Kidney epithelial cell (primary cell): ENCODE measurements at regions not wholly inside any gene's neighbourhood (a gene's known extent, or its start where the extent isn't known, plus 50 kb on each side); places are given as distances from the start of the nearest gene placed in this dataset.

Experiments
- DNase-seq: peaks from one replicate; pipeline ENCODE4 v3.0.0-alpha.2; 2010; ENCODE audit warnings: low read depth
- H3K27me3 ChIP-seq: 2 replicates; pipeline ENCODE4 v1.6.0; 2011; ENCODE audit warnings: low read length; ENCODE audit not compliant: control insufficient read depth, insufficient read depth
- H3K36me3 ChIP-seq: 2 replicates; pipeline ENCODE4 v1.5.1; 2011; ENCODE audit warnings: low read length; ENCODE audit not compliant: control insufficient read depth, insufficient read depth
- H3K4me3 ChIP-seq: 2 replicates; pipeline ENCODE4 v1.5.1; 2011; ENCODE audit warnings: low read depth, mild to moderate bottlenecking, control low read depth, low read length
- TF ChIP-seq, protein P1 (sequence below): IDR thresholded peaks from 2 replicates; pipeline ENCODE4 v1.5.1; 2011; ENCODE audit warnings: mild to moderate bottlenecking, moderate library complexity, low read length, control low read depth, inconsistent platforms; ENCODE audit not compliant: insufficient read depth, poor library complexity, severe bottlenecking

DNA sequence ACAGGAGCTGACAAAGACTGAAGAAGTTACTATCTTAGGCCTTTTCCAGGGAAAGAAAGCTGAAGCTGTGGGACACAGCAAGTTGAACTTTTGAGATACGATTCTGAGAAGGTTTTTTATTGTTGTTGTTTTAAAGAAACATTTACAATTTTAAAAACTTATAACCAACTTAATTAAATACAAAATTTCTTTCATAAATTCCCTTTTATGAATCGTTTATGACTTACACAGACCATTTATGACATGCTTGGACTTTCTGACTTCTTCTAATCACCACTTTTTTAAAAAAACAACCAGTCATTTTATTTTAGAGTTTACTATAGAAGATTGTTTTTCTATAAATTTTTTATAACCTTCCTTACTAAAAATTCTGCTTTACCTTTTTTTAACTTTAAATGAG is 68.7 kb downstream of the DHRS2 start:
- Histone ChIP-seq H3K36me3 (no peaks in the 10 kb centered on the region), H3K4me3 (no peak overlapping the region), H3K27me3 (no peaks in the 10 kb centered on the region)
- TF ChIP-seq, protein P1, sequence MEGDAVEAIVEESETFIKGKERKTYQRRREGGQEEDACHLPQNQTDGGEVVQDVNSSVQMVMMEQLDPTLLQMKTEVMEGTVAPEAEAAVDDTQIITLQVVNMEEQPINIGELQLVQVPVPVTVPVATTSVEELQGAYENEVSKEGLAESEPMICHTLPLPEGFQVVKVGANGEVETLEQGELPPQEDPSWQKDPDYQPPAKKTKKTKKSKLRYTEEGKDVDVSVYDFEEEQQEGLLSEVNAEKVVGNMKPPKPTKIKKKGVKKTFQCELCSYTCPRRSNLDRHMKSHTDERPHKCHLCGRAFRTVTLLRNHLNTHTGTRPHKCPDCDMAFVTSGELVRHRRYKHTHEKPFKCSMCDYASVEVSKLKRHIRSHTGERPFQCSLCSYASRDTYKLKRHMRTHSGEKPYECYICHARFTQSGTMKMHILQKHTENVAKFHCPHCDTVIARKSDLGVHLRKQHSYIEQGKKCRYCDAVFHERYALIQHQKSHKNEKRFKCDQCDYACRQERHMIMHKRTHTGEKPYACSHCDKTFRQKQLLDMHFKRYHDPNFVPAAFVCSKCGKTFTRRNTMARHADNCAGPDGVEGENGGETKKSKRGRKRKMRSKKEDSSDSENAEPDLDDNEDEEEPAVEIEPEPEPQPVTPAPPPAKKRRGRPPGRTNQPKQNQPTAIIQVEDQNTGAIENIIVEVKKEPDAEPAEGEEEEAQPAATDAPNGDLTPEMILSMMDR: no peak
- DNase-seq: no peak

DNA sequence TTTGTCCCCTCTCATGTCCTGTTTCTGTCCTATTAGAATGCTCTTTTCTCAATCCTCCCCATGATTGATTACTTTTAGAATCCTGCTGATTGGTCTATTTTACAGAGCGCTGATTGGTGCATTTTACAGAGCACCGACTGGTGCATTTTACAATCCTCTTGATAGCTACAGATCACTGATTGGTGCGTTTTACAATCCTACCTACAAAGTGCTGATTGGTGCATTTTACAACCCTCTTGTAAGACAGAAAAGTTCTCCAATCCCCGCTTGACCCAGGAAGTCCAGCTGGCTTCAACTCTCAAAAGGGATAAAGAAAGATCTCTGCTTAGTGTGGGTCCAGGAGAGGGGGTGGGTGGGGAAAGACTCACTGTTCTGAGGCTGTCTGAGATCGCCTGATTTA is 71.3 kb downstream of the DHRS2 start:
- TF ChIP-seq, protein P1: no peak
- DNase-seq: no peak
- Histone ChIP-seq H3K36me3 (no peaks in the 10 kb centered on the region), H3K4me3 (no peak overlapping the region), H3K27me3 (no peaks in the 10 kb centered on the region)

DNA sequence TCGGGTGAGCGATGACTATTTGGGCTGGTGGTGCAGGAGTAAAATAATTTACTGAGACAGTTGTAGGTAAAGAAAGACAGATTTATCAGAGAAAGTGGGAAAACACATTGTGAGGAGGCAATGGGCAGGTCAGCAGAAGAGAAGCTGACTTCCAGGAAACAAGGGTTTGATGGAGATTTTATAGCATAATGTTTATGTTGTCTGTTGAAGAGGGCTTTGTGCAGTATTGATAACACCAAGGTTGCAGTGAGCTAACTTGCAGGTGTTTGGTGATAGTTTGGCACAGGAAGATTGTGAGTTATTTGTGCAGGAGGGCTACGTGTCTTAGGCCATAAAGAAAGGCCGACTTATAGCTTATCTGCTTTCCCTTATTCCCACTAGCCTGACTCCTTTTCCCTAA is 72.2 kb downstream of the DHRS2 start:
- no peaks in the 10 kb centered on the region for H3K36me3 ChIP-seq
- no peak overlapping the region for H3K4me3 ChIP-seq
- no peaks in the 10 kb centered on the region for H3K27me3 ChIP-seq
- TF ChIP-seq, protein P1: no peak
- no peak for DNase-seq

DNA sequence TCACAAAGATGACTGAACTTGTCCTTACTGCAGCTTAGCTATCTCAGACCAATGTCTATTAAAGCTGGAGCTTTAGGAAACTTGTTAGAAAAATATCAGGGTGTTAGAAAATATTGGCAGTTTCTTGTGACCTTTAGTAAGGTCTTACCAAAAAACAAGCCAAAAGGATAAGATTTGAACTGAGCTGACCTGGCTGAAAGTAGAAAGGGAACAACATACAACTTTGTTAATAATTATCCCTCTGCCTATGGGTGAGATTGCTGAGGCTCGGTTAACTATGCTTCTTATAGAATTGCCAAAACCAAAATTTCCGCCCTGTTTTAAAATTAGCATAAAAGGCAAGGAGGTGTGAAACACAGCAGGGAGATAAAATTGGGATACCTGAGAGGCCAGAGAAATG is 73.8 kb downstream of the DHRS2 start:
- no peak overlapping the region for H3K4me3 ChIP-seq
- no peak for DNase-seq
- TF ChIP-seq, protein P1: no peak
- no peaks in the 10 kb centered on the region for H3K36me3 ChIP-seq
- H3K27me3 ChIP-seq: no peaks in the 10 kb centered on the region

DNA sequence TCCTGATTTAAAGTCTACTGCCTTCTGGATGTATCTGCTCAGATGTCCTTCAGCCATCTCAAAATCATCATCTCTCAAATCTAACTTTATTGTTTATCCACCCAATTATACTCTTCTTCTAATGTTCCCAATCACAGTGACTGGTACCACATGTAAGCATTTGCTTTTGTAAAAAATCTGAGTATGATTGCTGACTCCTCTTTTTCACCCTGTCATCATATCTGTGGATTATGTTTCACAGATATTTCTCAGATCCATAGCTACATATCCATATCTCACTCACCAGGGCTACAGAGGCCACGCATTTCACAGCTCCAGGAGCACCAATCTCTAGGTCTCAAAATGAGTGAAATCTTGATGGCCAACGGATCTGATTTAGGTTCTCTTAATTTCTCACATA is 76.1 kb downstream of the DHRS2 start:
- H3K27me3 ChIP-seq: no peaks in the 10 kb centered on the region
- H3K4me3 ChIP-seq: no peak overlapping the region
- H3K36me3 ChIP-seq: no peaks in the 10 kb centered on the region
- TF ChIP-seq, protein P1: no peak
- no peak for DNase-seq

DNA sequence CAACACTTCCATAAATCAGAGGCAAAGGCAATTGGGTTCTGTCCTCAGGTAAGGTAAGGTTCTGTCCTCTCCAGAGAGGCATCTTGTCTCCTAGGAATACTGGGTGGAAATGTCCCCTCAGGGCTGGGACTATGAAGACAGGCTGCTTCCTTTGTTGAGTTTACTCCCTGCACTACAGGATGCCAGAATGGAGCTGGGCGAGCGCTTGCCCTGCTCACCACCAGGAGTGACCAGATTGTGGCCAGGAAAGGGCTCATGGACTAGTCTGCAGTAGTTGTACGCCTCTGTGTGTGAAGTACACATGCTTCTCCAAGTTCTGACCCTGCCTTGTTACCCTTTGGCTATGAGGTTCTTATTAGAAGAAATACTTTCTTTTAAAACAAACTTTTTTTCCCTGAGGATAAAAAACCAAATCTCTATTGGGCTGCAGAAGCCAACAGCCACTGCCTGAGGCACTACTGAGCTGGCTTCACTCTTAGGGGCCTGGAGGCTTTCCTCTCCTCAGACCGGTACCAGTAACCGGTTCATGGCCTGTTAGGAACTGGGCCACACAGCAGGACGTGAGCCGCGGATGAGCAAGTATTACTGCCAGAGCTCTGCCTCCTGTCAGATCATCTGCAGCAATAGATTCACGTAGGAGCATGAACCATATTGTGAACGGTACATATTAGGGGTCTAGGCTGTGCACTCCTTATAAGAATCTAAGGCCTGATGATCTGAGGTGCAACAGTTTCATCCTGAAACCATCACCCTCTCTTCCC is 83.2 kb downstream of the DHRS2 start:
- Histone ChIP-seq H3K27me3 (no peaks in the 10 kb centered on the region), H3K4me3 (no peak overlapping the region), H3K36me3 (no peaks in the 10 kb centered on the region)
- DNase-seq: no peak
- TF ChIP-seq, protein P1: no peak
